Mucosa of gallbladder (tissue), 1 donor: ENCODE measurements at regions not wholly inside any gene's neighbourhood (a gene's known extent, or its start where the extent isn't known, plus 50 kb on each side); places are given as distances from the start of the nearest gene placed in this dataset.
"Not testable (repeated sequence)": the region's sequence is repeated elsewhere in the genome, so short reads cannot be mapped to it uniquely, and the experiment has no call there.

Experiments
- DNase-seq: peaks from one replicate; pipeline ENCODE4 v3.0.0-alpha.2; 2020; ENCODE audit warnings: low spot score
- donor health status: DM: no; HTN: no; CAD: no.

DNA sequence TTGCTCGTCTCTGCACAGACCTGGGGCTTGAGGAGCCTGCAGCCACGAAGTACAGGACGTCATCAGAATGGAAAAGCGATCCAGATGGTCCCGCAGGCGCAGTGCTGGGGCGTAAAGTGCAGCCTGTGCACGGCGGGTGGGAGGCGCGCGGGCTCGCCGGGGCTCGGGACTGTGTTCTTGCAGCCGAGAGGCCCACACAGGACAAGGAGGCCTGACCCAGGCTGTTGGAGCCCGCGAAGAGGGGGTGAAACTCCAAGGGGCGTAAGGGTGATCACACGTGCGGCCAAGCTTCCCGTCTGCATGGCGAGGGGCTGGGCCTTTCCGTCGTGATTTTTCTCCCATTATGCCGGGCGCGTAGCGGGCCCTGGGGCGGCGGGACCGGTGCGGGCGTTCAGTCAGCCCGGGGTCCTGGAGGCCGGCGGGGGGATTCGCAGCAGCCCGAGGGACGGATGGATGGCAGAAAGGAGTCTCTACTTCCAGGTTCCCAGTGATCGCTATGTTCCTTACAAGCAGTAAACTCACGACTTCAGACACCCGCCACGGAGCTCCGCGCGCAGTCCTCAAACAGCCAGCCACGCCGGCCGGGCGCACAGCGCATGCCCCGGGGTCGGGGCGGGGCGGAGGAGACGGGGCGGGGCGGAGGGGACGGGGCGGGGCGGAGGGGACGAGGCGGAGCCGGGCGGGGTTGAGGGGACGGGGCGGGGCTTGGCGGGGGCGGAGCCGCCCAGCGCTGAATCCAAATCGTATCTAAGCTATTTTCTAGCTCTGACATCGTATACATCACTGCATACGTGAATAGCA lies 141.0 kb upstream of the KCNJ18 start:
- DNase-seq, result peak; percentile 76

DNA sequence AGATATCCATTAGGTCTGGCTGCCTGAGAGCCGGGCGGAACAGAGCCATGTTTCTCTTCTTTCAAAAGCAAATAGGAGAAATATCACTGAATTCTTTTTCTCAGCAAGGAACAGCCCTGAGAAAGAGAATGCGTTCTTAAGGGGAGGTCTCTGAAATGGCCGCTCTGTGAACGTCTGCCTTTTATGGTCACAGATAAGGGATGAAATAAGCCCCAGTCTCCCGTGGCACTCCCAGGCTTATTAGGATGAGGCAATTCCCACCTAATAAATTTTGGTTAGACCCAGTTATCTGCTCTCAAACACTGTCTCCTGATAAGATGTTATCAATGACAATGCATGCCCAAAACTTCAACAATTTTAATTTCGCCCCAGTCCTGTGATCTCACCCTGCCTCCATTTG lies 133.4 kb upstream of the KCNJ18 start:
- DNase-seq, result not testable (repeated sequence)

DNA sequence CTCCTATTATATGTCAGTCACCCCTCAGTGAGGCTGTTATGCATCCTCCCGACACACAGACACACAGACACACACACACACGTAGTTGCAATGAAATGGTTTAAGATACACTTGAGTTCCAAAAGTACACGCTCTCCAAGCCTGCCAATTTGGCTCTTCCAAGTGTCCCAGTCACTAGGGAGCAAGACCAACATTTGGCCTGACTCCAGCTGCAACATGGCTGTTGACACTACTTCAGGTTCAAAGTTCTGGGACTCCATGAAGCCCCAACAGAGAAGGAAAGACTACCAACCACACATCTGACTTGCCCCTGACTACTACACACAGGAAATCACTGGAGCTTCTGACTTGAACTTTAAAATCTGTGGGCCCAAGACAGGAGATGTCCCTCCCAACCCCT lies 128.1 kb upstream of the KCNJ18 start:
- DNase-seq, result no peak

DNA sequence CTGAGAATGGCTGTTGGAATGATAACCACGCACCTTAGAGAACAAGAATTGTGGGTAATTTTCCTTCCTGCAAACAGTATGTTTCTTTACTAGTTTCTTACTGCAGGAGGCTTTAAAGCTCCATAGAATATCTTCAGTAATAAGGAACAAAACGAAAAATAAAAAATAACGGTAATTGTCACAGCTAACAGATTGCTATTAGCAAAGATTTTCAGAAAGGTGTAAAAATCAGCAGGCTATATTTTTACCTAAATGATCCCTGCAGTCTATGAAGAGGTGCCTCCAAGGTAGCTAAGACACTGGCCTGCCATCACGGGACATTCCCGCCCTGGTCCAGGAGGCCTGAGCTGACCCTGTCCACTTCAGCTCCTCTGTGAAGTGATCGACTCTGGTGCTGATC lies 127.6 kb upstream of the KCNJ18 start:
- not testable (repeated sequence) for DNase-seq

DNA sequence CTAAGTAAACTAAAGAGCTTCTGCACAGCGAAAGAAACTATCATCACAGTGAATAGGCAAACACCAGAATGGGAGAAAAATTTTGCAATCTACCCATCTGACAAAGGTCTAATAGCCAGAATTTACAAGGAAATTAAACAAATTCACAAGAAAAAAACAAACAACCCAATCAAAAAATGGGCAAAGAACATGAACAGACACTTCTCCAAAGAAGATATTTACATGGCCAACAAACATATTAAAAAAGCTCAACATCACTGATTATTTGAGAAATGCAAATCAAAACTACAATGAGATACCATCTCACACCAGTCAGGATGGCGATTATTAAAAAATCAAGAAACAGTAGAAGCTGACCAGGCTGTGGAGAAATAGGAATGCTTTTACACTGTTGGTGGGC lies 121.9 kb upstream of the KCNJ18 start:
- DNase-seq, result not testable (repeated sequence)

GRCh38 chr17:21572148-21572547 lies 120.2 kb upstream of the KCNJ18 start:
- not testable (repeated sequence) for DNase-seq

GRCh38 chr17:21573271-21573960 lies 118.9 kb upstream of the KCNJ18 start:
- not testable (repeated sequence) for DNase-seq

- peak; percentile 63 for DNase-seq
Measured at GRCh38 chr17:21573961-21574610, 118.2 kb upstream of the KCNJ18 start.

DNA sequence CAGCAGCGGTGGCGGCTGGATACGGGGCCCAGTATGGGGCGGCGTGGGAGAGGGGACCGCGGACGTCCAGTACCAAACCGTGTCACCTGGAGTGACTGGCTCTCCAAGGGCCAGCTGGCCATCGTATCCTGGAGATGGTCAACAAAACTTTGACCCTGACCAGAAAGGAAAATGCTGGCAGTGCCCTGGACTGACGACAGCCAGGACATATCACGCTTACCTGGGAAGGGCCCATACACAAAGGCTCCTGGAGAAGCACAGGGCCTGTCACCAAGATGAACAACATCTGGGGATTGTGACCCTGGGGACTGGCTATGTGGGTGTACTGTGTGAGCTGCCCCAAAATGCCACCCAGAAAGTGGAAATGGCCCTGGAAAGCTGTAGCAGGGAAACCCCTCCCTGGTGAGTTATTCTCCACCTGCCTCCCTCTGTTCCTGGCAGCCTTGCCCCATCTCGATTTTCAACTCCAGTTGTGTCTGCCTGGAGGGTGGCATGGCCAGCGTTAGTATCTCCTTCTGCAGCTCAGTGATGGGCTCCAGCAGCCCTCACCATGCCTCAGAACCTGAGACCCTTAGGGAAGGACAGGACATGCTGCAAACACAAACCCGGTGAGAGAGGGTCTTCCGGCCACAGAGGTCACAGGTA lies 117.6 kb upstream of the KCNJ18 start:
- DNase-seq, result not testable (repeated sequence)

DNA sequence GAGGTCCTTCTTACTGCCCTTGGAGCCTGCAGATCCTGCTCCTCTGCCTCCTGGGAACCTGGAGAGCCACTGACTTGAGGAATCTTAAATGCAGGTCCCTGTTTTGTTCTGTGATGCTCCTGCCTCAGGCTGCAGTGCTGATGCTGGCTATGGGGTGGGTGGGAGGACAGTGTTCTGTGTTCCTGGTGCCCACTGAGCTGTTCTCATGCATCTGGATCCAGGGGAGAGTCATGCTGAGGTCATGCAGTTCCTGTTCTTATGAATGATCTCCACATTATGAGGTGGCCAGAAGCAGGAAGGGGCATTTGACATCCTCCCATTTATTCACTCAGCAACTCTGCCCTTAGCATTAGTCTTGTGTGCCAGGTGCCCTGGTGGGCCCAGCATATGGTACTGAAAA lies 113.5 kb upstream of the KCNJ18 start:
- DNase-seq, result not testable (repeated sequence)

- no peak for DNase-seq
Measured at GRCh38 chr17:21592774-21593173, 99.5 kb upstream of the KCNJ18 start.

GRCh38 chr17:21593452-21594105 lies 98.7 kb upstream of the KCNJ18 start:
- not testable (repeated sequence) for DNase-seq

- DNase-seq, result no peak
Measured at GRCh38 chr17:21595086-21595485, 97.2 kb upstream of the KCNJ18 start.

GRCh38 chr17:21602176-21602575 lies 90.1 kb upstream of the KCNJ18 start:
- DNase-seq, result no peak

- DNase-seq, result not testable (repeated sequence)
Measured at GRCh38 chr17:21603292-21603691, 89.0 kb upstream of the KCNJ18 start.

DNA sequence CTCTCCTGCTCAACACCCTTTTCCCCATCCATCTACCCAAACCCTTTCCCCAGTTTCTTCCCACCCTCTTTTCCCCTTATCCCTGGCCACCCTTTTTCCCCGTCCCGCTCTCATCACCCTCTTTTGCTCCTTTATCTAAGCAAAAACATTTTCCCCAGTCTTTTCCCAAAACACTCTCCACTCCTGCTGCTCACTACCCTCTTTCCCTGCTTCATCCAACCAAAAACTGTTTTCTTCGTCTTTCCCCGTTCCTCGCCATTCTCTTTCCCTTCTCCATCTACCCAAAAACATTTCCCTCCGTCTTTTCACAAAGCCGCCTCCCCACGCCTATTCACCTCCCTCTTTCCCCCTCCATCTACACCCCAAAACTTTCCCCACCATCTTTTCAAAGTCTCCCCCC lies 80.9 kb upstream of the KCNJ18 start:
- not testable (repeated sequence) for DNase-seq

- not testable (repeated sequence) for DNase-seq
Measured at GRCh38 chr17:21612123-21613070, 79.9 kb upstream of the KCNJ18 start.

- DNase-seq, result no peak
Measured at GRCh38 chr17:21613071-21613429, 79.3 kb upstream of the KCNJ18 start.

DNA sequence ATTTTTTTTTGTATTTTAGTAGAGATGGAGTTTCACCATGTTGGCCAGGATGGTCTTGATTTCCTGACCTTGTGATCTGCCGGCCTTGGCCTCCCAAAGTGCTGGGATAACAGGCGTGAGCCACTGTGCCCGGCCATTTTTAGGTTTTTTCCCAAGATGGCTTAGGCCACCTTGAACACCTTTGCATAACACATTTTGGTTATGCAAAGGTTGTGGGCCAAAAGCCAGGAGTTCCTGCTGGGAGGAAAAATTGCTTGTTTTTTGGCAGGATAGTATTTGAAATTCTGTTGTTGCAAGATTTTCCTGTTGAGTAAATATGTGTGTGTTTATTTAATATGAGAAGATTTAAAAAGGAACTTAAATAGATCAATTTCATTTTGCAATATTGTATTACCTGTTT lies 65.3 kb upstream of the KCNJ18 start:
- not testable (repeated sequence) for DNase-seq
